Forelimb muscle (tissue), 1 donor: ENCODE measurements at regions not wholly inside any gene's neighbourhood (a gene's known extent, or its start where the extent isn't known, plus 50 kb on each side); places are given as distances from the start of the nearest gene placed in this dataset.

Source experiments
- DNase-seq: peaks from one replicate; pipeline ENCODE4 v3.0.0-alpha.2; 2013; ENCODE audit warnings: low read depth

- no peak for DNase-seq
Measured at GRCh38 chr15:97691078-97691477, 269.4 kb upstream of the ARRDC4 start.

- no peak for DNase-seq
Measured at GRCh38 chr15:97691799-97692198, 268.7 kb upstream of the ARRDC4 start.

GRCh38 chr15:97692301-97693015 is 268.0 kb upstream of the ARRDC4 start:
- DNase-seq, result no peak

GRCh38 chr15:97694456-97694855 is 266.0 kb upstream of the ARRDC4 start:
- DNase-seq, result no peak

GRCh38 chr15:97703400-97703799 is 257.1 kb upstream of the ARRDC4 start:
- DNase-seq, result no peak

- DNase-seq, result no peak
Measured at GRCh38 chr15:97706059-97706458, 254.4 kb upstream of the ARRDC4 start.

GRCh38 chr15:97708252-97708651 is 252.3 kb upstream of the ARRDC4 start:
- no peak for DNase-seq

GRCh38 chr15:97712530-97712929 is 248.0 kb upstream of the ARRDC4 start:
- no peak for DNase-seq

- DNase-seq, result no peak
Measured at GRCh38 chr15:97717806-97718205, 242.7 kb upstream of the ARRDC4 start.

GRCh38 chr15:97718509-97718908 is 242.0 kb upstream of the ARRDC4 start:
- DNase-seq, result no peak

GRCh38 chr15:97728791-97729190 is 231.7 kb upstream of the ARRDC4 start:
- DNase-seq, result no peak

- DNase-seq, result no peak
Measured at GRCh38 chr15:97729270-97729669, 231.2 kb upstream of the ARRDC4 start.

- DNase-seq, result no peak
Measured at GRCh38 chr15:97730315-97730714, 230.2 kb upstream of the ARRDC4 start.

GRCh38 chr15:97731859-97732258 is 228.6 kb upstream of the ARRDC4 start:
- DNase-seq, result no peak

GRCh38 chr15:97733373-97733772 is 227.1 kb upstream of the ARRDC4 start:
- DNase-seq, result no peak

- no peak for DNase-seq
Measured at GRCh38 chr15:97736748-97737147, 223.8 kb upstream of the ARRDC4 start.

GRCh38 chr15:97745481-97746071 is 214.9 kb upstream of the ARRDC4 start:
- DNase-seq, result no peak

- DNase-seq, result no peak
Measured at GRCh38 chr15:97747342-97747741, 213.2 kb upstream of the ARRDC4 start.

GRCh38 chr15:97748576-97748975 is 211.9 kb upstream of the ARRDC4 start:
- DNase-seq, result no peak

- no peak for DNase-seq
Measured at GRCh38 chr15:97750060-97750459, 210.4 kb upstream of the ARRDC4 start.

- DNase-seq, result no peak
Measured at GRCh38 chr15:97755726-97756125, 204.8 kb upstream of the ARRDC4 start.

- DNase-seq, result no peak
Measured at GRCh38 chr15:97759363-97759762, 201.1 kb upstream of the ARRDC4 start.

- no peak for DNase-seq
Measured at GRCh38 chr15:97761110-97761509, 199.4 kb upstream of the ARRDC4 start.

- no peak for DNase-seq
Measured at GRCh38 chr15:97783240-97783639, 177.3 kb upstream of the ARRDC4 start.
